HG03469 (cell line): ENCODE measurements at regions not wholly inside any gene's neighbourhood (a gene's known extent, or its start where the extent isn't known, plus 50 kb on each side); places are given as distances from the start of the nearest gene placed in this dataset.
"Not testable (repeated sequence)": the region's sequence is repeated elsewhere in the genome, so short reads cannot be mapped to it uniquely, and the experiment has no call there.

ENCODE experiments used
- ATAC-seq: cut with Tn5 transposase; IDR thresholded peaks from one replicate; pipeline ENCODE4 v1.9.1; 2021; ENCODE audit warnings: mild to moderate bottlenecking, moderate library complexity, moderate number of reproducible peaks; ENCODE audit not compliant: unreplicated experiment

GRCh38 chr14:97129639-97130038 lies 332.5 kb downstream of the VRK1 start:
- ATAC-seq = no peak

GRCh38 chr14:97135847-97136246 lies 338.7 kb downstream of the VRK1 start:
- not testable (repeated sequence) for ATAC-seq

- ATAC-seq = no peak
Observed at GRCh38 chr14:97137705-97138104, 340.5 kb downstream of the VRK1 start.

GRCh38 chr14:97138801-97139200 lies 341.6 kb downstream of the VRK1 start:
- ATAC-seq = no peak

GRCh38 chr14:97143011-97143410 lies 345.8 kb downstream of the VRK1 start:
- ATAC-seq = no peak

- ATAC-seq = no peak
Observed at GRCh38 chr14:97143456-97143855, 346.3 kb downstream of the VRK1 start.

- ATAC-seq = not testable (repeated sequence)
Observed at GRCh38 chr14:97148021-97148420, 350.8 kb downstream of the VRK1 start.

- no peak for ATAC-seq
Observed at GRCh38 chr14:97149775-97150174, 352.6 kb downstream of the VRK1 start.

GRCh38 chr14:97153527-97153926 lies 356.3 kb downstream of the VRK1 start:
- no peak for ATAC-seq

- no peak for ATAC-seq
Observed at GRCh38 chr14:97155320-97155719, 358.1 kb downstream of the VRK1 start.

GRCh38 chr14:97155814-97156213 lies 358.6 kb downstream of the VRK1 start:
- no peak for ATAC-seq

GRCh38 chr14:97156705-97157104 lies 359.5 kb downstream of the VRK1 start:
- no peak for ATAC-seq

- ATAC-seq = no peak
Observed at GRCh38 chr14:97158102-97158501, 360.9 kb downstream of the VRK1 start.

- ATAC-seq = no peak
Observed at GRCh38 chr14:97159124-97159523, 361.9 kb downstream of the VRK1 start.

GRCh38 chr14:97162621-97163020 lies 365.4 kb downstream of the VRK1 start:
- no peak for ATAC-seq

- no peak for ATAC-seq
Observed at GRCh38 chr14:97164021-97164420, 366.8 kb downstream of the VRK1 start.

GRCh38 chr14:97166497-97166896 lies 369.3 kb downstream of the VRK1 start:
- ATAC-seq = no peak

- ATAC-seq = not testable (repeated sequence)
Observed at GRCh38 chr14:97167577-97167976, 370.4 kb downstream of the VRK1 start.

GRCh38 chr14:97172644-97173043 lies 375.5 kb downstream of the VRK1 start:
- ATAC-seq = no peak

GRCh38 chr14:97177016-97177415 lies 379.8 kb downstream of the VRK1 start:
- no peak for ATAC-seq

GRCh38 chr14:97177635-97178034 lies 380.5 kb downstream of the VRK1 start:
- ATAC-seq = peak; percentile 45

GRCh38 chr14:97178781-97179180 lies 381.6 kb downstream of the VRK1 start:
- ATAC-seq = no peak

- ATAC-seq = no peak
Observed at GRCh38 chr14:97179573-97179972, 382.4 kb downstream of the VRK1 start.
